Posterior vena cava (tissue), 2 donors: ENCODE measurements at regions not wholly inside any gene's neighbourhood (a gene's known extent, or its start where the extent isn't known, plus 50 kb on each side); places are given as distances from the start of the nearest gene placed in this dataset.
"Not testable (repeated sequence)": the region's sequence is repeated elsewhere in the genome, so short reads cannot be mapped to it uniquely, and the experiment has no call there.

ENCODE experiments used
- DNase-seq: peaks from one replicate; pipeline ENCODE4 v3.0.0-alpha.2; 2020; ENCODE audit warnings: low spot score
- intact Hi-C, 2 donors: fragments of 100-400 bp; cut with DNase I; formaldehyde crosslinking; loops; one replicate each; pipeline versions ENCODE4 v1.14.1 to v1.14.2; 2022 to 2023
- donor health status: DM: yes; HTN: yes; CAD: no.
- donor health status: DM: yes; HTN: yes; CAD: no.

DNA sequence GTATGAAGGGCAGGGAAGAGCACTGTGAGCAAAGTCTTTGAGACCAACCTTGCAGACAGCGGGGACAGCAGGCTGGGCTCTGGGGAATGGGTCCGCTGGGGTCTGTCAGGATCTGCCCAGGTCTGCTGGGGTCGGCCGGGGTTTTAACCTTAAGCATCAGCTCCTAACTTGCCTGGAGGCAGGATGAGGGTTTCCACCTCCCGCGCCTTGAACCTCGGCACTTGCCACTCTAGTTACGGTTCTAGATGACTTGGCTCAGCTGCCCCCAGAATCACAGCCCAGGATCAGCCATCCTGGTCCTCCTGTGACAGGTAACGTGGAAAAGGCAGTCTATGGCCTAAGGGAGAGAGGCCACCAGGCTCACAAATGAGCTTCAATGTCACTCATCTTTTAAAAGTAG, 50.4 kb upstream of the CACUL1 start:
- intact Hi-C loops = no loop called here
- DNase-seq = peak; percentile 51

DNA sequence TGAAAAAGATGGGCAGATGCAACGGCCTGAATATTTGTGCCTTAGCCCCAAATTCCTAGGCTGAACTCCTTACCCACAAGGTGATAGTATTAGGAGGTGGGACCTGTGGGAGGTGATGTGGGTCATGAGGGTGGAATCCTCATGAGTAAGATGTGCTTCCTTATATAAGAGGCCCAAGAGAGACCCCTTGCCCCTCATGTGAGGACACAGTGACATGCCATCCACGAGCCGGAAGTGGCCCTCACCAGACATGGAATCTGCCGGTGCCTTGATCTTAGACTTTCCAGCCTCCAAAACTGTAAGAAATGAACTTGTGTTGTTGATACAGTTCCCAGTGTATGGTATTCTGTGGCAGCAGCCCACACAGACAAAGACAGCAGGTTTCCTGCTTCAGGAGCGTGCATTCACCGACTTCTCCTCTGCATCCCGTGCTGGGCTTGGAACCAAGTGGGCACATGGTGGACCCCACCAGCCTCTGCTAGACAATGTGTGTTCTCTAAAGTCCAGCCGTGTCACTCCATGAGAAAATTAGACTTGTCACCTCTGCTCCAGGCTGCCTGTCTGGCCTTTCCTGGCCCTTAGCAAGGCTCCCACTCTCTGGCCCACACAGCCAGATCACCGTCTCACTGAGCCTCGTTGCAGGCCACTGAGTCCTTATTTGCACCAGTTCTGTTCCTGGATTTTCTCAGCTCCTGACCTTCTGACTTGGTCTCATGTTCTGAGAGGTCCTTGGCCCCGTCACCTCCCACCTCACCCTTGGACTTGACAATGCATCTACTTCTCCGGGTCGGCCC, 52.9 kb upstream of the CACUL1 start:
- DNase-seq = peak; percentile 26
- intact Hi-C loops = no loop called here

DNA sequence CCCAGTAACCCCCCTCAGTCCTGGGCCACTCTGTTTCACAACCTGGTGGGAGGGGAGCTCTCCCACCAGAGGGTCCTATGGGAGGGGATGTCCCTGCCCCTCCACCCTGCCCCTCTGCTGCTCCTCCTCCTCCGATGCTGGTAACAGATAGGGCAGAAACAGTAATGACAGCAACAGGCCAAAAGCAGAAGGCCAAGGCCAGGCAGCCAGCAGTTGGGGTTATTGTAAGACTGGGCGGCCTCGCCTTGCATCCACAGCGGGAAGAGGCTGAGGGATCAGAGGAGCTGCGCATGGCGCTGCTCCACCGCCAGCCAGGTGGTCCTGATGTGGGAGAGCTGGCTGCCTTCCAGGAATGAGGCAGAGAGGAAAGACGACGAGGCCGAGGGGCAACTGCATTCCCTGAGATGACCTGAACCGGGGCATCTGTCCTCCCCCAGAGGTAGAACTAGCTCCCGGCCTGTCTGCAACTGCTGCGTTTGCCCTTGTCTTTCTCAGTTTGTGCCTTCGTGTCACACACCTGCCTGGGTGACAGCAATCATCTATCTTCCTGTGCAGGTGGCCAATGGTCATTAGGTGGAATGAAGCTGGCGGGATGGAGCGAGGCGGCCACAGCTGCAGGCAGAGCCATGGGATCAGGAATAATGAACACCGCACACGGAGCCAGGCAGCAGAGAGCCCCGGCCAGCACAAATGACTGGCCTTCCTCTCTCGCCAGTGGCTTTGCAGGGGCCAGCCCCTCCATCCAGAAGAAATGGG, 54.0 kb upstream of the CACUL1 start:
- no peak for DNase-seq
- intact Hi-C loops = no loop called here

DNA sequence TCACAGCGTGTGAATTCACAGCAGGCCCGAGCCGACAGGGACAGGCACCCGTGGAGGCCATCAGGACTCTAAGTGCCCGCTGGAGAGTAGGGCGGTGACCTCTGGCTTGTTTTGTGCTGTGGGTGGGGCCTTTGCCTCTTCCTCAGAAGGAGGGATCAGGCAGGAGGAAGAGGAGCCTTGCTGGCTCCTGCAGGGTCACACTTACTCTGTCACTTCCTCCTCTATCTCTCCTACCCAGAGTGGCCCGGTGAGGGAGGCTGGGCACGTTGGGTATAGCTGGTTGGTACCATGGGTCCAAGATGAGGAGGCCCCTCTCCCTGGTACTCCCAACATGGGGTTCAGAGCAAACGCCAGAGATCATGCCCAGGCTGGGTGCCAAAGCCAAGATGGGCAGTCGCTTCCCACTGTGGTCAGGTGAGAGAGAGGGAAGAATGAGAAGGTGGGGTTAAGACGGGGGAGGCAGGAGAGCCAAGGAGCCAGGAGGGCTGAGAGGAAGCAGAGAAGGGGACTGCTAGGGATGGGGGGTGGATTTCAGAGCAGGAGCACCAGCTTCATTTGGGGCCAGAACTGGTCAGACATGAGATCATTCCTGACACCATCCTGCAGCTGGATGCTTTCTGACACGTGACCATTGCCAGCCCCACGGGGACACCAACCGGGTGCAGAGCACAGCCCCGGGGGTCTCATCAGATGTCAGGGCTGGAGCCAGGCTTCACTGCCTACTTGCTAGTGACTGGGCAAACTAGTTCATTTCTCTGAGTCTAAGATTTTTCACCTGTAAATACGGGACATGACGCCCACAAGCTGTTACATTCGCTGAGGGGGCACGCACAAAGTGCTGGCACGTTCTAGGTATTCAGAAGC, 54.8 kb upstream of the CACUL1 start:
- DNase-seq = peak; percentile 67
- intact Hi-C loops = no loop called here

DNA sequence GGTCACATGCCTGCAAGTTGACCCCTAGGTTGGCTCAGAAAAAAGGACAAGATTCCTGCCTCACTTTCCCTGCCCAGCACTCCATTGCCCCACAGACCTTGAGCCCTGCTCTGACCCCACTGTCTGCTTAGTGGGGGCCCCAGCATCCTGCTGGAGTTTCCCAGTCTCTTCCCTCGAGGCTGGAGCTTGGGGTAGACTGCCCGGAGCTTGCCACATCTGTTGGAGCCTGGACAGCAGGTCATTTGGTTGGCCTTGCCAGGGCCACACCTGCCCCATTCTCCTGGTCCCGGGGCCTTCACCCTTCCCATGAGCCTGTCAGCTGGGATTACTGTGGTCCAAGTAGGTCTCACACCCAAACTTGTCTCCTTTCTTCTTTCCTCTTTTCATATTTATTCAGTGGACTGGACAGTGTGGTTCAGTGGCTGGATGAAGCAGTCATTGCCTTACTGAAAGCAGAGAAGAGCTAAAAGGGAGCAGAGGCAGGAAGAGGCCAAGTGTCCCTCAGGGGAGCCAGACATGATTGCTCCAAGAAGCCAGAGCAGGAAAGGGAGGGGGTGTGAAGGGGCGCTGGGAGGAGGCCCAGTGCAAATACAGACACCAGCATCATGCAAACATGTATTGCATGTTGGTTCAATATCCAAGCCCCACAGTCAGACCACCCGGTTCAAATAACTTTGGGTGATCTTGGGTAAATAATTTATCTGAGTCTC, 56.2 kb upstream of the CACUL1 start:
- DNase-seq = no peak
- intact Hi-C loops = no loop called here

DNA sequence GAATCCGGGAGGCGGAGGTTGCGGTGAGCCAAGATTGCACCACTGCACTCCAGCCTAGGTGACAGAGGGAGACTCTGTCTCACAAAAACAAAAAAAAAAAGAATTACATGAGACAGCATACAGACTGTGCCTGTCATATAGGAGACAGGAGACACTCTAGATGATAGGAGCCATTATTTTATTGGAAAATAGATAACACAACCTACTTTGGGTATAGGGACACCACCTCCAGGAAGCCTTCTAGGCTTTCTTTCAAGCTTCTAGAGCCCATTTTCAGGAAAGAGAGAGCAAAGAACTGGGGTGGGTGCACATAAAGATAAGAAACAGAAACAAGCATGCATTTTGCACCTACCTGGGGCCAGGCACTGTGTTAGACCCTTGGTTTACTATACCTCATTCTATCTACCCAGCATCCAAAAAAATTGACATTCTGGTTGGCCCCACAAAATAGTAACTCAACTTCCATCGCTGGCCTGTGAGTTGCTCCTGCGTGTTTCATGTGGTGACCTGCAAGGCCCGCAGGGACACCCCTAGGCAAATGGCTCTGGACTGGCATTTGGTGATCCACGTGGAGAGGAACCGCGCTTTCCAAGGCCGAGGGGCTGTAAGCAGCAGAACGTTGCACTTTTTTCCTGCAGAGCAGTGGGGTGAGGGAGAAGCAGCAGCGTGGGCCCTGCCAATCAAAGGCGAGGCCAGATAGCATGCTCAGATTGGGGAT, 57.1 kb upstream of the CACUL1 start:
- intact Hi-C loops = no loop called here
- DNase-seq = no peak

DNA sequence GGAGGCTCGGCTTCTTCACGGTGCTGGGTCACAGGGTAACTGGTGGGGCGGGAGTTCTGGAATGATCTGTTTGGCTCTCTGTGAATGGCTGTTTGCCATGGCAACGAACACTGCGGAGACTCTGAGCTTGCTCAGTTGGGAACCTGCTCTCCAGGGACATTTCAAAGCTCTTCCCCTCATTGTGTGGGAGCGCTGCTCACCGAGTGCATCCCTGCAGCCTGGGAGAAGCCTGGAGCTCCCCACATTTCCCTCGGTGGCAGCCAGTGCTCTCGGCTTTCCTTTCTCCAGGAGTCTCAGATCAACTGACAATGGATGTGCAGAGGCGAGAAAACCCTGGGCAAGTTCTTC, 57.6 kb upstream of the CACUL1 start:
- intact Hi-C loops = no loop called here
- DNase-seq = no peak

DNA sequence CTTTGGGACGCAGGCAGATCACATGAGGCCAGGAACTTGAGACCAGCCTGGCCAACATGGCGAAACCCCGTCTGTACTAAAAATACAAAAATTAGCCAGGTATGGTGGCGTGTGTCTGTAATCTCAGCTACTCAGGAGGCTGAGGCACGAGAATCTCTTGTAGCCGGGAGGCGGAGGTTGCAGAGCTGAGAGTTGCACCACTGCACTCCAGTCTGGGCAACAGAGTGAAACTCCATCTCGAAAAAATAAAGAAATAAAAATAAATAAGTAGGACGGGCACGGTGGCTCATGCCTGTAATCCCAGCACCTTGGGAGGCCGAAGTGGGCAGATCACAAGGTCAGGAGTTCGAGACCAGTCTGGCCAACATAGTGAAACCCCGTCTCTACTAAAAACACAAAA, 58.2 kb upstream of the CACUL1 start:
- DNase-seq, intact Hi-C loops: not testable (repeated sequence)

DNA sequence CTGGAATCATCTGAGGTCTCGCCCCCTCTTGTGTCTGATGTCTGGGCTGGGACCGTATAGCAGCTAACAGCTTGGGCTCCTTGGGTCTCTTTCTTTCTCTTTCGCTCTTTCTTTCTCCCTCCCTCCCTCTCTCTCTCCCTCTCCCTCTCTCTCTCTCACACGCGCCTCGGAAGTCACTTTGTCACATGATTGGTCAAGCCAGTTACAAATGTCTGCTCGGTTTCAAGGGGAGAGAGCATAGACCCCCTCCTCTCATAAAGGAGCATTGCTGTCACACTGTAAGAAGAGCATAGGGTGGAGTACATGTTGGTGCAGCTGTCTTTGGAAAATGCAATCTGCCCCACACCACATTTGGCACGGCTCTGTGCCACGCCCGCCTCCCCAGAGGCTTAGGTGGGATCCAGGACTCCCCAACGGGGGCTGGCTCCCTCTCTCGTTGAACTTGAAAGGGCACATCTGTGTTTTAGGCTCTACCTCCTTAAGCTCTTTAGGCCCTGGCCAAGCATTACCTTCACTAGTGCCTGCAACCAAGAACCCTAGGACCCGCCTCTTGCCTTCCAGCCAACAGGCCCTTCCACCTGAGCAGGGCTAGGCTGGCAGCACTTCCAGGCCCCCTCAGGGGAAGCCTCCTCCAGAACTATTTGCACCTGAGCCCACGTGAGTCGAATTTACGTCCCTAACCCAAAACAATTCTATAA, 61.9 kb upstream of the CACUL1 start:
- intact Hi-C loops = no loop called here
- DNase-seq = no peak

DNA sequence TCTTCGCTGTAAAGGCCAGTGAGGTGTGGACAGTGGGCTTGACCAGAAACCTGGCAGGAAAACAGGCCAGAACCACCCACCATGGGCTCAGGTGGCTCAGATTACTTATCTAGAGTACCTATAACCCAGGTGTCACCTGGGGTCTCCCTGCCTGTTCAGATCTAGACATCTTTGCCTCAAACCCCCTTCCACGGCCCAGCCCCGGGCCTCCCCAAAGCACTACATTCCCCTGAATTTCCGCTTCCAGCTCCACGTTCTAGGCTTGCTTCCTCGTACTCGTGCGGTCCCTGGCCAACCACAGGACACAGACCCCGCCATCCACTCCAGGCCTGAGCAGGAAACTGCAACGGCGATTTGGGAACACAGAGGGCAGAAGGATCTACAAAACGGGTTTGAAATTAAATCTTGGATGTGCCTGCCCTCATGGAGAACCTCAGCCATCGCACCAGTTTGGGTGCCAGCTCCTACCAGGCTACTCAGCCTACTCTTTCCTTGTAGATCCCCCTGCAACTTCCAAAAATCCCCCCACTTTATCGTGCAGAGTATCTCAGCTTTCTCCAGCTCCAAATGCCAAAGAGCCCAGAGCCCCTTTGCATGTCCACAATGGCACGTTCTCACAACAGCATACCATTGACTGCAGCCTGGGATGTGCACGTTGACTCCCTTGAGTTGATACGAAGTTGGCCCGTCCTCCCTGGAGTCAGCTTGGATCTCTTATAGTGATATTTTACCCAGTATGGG, 62.7 kb upstream of the CACUL1 start:
- intact Hi-C loops = no loop called here
- DNase-seq = no peak

DNA sequence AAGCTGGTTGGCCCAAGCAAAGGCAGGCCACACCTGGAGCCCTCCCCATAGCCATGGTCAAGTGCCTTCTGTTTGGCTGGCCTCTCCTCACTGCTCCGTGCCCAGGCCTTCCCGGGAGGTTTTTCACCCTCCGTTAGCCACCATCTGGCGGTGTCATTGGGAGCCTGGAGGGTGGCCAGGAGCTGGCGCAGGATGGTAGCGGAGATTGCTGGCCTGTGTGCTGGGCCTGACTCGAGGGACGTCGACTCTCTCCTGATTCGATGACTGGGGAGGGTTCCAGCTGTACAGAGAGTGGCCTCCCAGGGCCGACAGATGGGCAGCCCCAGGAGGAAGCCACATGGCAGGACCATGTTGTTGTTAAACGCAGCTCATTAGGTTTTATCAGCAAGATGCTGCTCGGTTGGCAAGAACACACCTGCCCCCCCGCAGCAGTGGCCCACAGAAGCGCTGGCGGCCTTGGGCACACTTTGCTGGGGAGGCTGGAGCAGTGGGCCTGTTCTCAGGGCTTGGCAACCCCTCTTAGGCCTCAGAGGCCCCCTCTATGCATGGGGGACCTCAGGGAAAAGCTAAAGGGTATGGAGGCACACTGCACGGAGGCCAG, 64.0 kb upstream of the CACUL1 start:
- intact Hi-C loops = no loop called here
- no peak for DNase-seq

DNA sequence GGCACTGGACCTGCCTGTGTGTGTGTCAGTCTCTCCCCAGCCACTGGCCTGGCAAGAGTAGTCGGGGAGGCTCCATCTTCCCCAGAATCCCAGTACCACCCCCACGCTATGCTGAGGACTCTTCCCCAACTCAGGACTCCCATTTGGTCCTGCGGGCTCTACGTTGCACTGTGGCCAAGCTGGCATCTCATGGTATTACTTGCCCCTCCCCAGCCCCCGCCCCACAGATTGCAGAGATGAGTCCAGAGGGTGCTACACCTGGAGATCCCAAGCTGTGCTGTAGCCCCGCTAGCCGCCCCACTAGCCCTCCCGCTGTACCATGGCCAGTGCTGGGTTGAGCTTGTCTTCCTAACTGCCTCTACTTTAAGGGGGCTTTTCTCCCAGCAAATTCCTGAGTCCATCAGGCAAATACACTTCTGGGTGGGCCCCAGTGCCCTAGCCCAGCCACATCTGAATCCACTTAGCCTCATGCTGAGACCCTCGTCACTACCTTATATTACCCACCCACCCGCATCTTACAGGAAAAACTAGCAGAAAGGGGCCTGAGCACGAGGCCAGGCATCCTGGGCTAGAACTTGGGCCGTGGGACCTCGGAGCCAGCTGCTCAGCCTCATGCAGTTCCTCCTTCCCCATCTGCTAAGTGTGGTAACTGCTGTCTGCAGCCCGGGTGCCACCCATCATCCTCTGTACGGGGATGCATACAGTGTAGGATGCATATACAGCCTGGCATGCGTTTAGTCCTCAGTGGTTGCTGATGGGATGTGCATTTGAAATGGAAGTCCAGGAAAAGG, 65.8 kb upstream of the CACUL1 start:
- no peak for DNase-seq
- intact Hi-C loops = no loop called here

DNA sequence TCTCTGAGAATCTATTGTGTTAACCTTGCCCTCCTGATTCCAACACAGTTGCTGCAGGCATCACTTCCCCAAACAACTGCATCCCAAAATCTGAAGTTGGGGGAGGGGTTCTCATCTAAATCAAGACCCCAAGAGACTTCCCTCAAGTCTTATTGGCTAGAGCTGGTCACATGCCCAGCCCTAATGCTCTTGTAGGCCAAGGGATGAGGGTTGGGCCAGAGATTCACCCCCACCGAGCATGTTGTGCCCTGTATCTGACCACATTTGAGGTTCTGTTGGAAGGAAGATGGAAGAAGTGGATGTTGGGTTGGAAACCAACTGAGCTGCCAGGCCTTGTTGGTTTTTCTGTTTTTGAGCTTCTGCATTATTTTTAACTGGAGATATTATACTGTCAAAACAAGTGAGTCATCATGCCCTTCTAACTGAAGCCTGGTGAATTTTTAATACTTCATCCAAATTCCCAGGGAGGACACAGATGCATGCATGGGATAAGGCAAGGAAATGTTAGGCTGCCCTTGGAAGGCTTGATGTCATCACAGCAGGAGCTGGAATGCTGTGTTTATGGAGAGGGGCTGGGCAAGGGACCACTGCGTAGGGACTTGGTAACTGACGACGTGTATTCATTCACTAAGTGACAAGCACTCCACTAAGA, 68.6 kb upstream of the CACUL1 start:
- intact Hi-C loops = no loop called here
- DNase-seq = no peak

DNA sequence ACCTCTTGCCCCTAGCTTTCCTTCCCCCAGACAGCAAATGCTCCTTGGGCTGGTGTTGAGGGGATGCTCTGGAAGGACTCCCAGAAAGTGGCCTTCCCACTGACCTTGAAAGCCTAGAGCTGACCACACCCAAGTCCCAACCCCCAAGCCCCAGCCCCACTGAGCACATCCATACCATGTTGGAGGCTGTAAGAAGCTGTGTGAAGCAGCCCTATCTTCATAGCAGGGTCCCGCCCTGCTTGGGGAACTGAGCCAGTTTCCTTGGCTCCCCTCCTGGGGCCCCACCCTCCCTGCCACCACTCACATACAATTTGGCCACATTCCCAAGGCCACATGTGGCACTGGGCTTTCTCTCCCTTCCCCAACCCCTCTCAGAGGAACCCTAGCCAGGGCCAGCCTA, 72.3 kb upstream of the CACUL1 start:
- peak; percentile 51 for DNase-seq
- intact Hi-C loops = no loop called here

DNA sequence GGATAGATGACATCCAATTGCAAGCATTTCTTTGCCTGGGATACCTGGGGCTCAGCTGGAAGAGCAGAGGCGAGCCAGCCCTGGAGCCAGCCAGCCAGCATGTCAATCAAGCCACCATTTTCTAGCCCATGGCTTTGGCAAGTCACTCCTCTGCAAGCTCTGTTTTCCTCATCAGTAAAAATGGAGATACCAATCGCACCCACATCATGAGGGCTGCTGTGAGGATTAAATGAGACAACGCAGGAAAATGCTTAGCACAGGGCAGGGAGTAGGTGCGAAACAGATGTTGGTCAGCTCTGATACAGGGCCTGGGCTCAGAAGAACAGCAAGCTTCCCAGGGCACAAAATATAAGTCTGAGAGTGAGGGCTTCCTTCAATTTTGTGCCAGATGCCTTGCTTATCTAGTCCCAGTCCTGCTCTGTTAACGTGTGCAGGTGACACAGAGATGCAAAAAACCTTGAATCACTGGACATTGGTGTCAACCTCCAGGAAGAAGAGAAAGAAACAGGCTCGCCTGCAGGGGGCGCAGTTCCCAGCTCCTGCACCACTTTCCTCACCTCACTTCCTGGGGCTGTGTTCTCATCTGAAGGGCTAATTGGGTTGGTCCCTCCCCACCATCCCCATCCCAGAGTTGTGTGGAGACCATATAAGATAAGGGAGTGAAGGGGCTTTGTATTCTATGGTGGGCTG, 72.8 kb upstream of the CACUL1 start:
- peak; percentile 32 for DNase-seq
- intact Hi-C loops = no loop called here
